Fibroblast of villous mesenchyme (primary cell): ENCODE measurements at regions not wholly inside any gene's neighbourhood (a gene's known extent, or its start where the extent isn't known, plus 50 kb on each side); places are given as distances from the start of the nearest gene placed in this dataset.

ENCODE experiments used
- DNase-seq: peaks from one replicate; pipeline ENCODE4 v3.0.0-alpha.2; 2010; ENCODE audit warnings: low read depth
- H3K4me3 ChIP-seq: 2 replicates; pipeline ENCODE4 v1.5.1; 2011; ENCODE audit warnings: low read depth, mild to moderate bottlenecking, low read length
- CTCF ChIP-seq: IDR thresholded peaks from 2 replicates; pipeline ENCODE4 v1.5.1; 2012; ENCODE audit warnings: low read depth, mild to moderate bottlenecking, low read length; ENCODE audit not compliant: insufficient read depth

GRCh38 chr6:20331042-20331441, 70.6 kb upstream of the E2F3 start:
- no peak for DNase-seq
- H3K4me3 ChIP-seq = no peak overlapping the region
- TF ChIP-seq CTCF = no peak

- DNase-seq = no peak
- H3K4me3 ChIP-seq = no peak overlapping the region
- no peak for TF ChIP-seq CTCF
Observed at GRCh38 chr6:20331625-20332024, 70.1 kb upstream of the E2F3 start.

- DNase-seq = no peak
- no peak overlapping the region for H3K4me3 ChIP-seq
- no peak for TF ChIP-seq CTCF
Observed at GRCh38 chr6:20332441-20333006, 69.2 kb upstream of the E2F3 start.

- H3K4me3 ChIP-seq = no peak overlapping the region
- TF ChIP-seq CTCF = no peak
Observed at GRCh38 chr6:20333721-20334269, 67.9 kb upstream of the E2F3 start.

GRCh38 chr6:20334334-20334733, 67.3 kb upstream of the E2F3 start:
- TF ChIP-seq CTCF = no peak
- no peak overlapping the region for H3K4me3 ChIP-seq
- no peak for DNase-seq

More at GRCh38 chr6:20333721-20334269, 67.9 kb upstream of the E2F3 start:
- DNase-seq = no peak

- H3K4me3 ChIP-seq = no peak overlapping the region
- DNase-seq = no peak
- TF ChIP-seq CTCF = no peak
Observed at GRCh38 chr6:20334962-20335361, 66.7 kb upstream of the E2F3 start.

GRCh38 chr6:20335872-20336271, 65.8 kb upstream of the E2F3 start:
- DNase-seq = peak; percentile 43
- no peak for TF ChIP-seq CTCF
- H3K4me3 ChIP-seq = no peak overlapping the region
